ENCODE measurements at regions not wholly inside any gene's neighbourhood (a gene's known extent, or its start where the extent isn't known, plus 50 kb on each side); places are given as distances from the start of the nearest gene placed in this dataset.
A peak's percentile ranks its signal among the peaks of the same experiment; 100 is the strongest.

DNA sequence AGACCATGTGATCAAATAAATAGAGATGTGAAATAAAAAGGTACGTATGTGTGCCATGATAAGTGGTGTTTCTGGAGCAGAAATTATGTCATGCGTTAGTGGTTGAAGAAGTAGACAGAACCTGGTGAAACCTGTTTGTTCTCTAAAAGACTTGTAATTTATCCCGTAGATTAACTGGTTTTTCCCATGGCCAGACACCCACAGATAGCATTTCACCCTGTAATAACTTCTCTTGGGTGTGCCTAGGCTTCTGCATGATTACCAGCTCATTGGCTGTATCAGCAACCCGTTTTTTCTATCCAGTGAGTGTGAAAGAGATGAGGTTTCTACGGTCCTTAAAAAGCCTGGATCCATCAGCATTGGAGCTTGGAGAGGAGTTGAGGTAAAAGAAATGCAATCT is 471.3 kb downstream of the NPIPA7 start:
- intact Hi-C loops (cut with micrococcal nuclease), result no loop called here
- ATAC-seq, result no peak

DNA sequence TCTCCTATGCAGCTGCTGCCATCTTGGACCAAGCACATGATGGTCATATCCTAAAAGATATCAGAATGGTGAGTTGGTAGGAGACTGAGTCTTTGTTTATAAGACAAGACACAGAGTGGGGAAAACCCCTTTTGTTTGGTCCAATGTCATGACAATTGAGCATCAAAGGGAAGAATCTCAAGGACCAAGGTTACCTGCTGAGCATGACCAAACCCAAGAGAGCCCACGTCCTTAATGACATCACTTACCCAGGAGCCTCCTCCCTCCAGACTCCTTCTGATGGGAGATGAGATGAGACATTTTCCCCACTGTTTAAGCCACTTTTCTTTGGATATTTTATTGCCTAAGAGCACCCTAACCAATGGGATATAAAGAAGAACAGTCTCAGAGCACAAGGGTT is 478.1 kb downstream of the NPIPA7 start:
- intact Hi-C loops (cut with micrococcal nuclease), result no loop called here
- no peak for DNase-seq

More for the DNA sequence above, 471.3 kb downstream of the NPIPA7 start:
- DNase-seq, result no peak

DNA sequence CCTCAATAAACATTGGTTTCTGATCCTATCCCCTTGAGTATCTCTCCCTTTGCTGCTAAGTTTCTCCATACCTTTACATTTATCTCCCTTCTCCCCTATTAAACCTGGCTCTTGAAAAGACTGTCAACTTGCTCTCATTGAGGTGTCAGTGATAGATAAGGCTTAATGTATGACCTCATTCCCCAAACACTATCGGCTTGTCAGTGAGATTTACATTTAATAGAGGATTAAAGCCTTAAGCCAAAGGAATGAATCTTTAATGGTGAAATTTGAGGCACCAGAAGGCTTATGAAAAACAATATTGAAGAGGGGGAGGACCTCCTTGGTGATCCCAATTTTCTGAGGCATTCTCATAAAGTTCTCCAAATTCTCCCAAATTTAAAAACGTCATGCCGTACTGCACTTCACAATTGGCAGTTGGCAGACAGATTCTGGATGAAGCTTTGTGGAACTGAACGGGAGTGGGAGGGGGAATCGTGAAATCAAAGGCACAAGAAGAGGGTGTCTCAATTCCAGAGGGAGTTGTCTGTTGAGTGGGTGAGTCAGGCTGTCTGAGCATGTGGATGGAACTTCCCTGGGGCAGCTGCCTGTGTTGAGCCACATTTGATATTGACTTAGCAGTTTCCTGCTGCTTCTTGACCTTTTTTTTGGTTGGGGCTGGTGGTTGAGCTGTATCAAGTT is 478.8 kb downstream of the NPIPA7 start:
- intact Hi-C loops (cut with micrococcal nuclease), result no loop called here
- no peak for ATAC-seq

More for the DNA sequence above, 478.1 kb downstream of the NPIPA7 start:
- ATAC-seq, result no peak

DNA sequence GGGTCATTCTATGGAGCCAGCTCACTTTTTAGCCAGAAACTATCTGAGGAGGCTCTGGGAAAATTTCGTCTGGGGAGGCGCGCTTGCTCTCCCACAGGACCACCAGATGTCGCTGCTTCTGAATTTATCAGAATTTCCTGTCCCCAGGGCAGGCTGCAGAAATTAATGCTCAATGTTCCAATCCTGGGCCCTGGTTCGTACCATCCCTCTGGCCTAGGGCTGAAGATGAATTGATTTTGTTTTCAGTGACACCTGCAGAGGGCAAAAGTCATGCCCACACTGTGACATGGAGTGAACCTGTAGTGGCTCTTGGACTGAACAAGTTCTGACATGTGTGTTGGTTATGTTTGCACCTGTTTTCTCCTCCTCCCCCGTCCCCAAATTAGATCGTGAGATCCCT is 482.6 kb downstream of the NPIPA7 start:
- intact Hi-C loops (cut with micrococcal nuclease), result no loop called here
- peak; percentile 39 for DNase-seq
- peak; percentile 13 for ATAC-seq

More for the DNA sequence above, 478.8 kb downstream of the NPIPA7 start:
- no peak for DNase-seq

DNA sequence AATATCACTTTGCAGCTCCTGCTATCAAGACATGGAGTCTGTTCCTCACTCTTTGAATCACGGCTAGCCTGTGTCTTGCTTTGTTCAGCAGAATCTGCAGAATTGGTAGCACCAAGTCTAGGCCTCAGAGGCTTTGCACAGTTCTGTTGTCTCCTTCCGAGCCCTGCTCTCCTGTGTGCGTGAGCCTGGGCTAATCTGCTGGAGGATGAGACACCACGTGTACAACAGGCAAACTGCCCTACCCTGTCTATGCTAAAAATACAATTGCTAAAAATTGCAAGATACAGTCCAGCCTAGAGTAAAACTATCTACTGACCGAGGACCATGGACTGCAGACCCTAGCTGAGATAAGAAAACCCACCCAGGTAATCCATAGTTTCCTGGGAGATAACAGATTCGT is 484.7 kb downstream of the NPIPA7 start:
- DNase-seq (peak; percentile 30), ATAC-seq (peak; percentile 80)
- intact Hi-C loops (cut with micrococcal nuclease), result no loop called here

DNA sequence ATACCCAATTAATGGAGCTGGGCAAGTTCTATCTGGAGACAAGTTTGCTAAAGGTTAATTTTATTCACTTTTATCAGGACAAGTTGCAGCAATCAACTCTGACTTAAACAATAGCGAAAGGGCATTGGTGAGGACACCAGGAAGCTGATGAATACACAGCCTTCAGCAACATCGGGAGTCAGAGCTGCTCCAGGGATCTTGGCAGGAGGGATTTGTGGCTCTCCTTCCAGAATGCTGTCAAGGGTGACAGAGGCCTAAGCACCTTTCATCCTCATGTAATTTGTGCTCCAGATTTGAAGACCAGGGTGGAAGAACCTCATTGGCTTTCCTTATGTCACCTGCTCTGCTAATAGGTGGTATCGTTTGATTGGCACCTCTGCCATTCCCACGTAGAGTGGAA is 485.6 kb downstream of the NPIPA7 start:
- ATAC-seq, result peak; percentile 58
- intact Hi-C loops (cut with micrococcal nuclease), result no loop called here
- no peak for DNase-seq

DNA sequence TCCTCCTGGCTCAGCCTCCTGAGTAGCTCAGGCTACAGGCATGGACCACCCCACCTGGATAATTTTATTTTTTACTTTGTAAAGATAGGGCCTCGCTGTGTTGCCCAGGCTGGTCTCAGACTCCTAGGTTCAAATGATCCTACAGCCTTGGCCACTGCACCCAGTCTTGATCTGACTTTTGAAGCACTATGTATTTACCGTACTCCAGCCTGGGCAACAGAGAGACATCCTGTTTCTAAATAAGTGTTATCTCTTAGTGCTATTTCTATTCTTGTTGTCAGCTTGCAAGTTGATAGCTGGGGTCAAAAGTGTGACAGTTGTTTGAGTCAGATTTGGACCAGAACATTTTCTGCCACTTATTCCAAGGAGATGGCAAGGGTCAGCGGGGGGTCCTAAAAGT is 486.4 kb downstream of the NPIPA7 start:
- ATAC-seq (peak; percentile 88), DNase-seq (no peak)
- intact Hi-C loops (cut with micrococcal nuclease), result no loop called here

DNA sequence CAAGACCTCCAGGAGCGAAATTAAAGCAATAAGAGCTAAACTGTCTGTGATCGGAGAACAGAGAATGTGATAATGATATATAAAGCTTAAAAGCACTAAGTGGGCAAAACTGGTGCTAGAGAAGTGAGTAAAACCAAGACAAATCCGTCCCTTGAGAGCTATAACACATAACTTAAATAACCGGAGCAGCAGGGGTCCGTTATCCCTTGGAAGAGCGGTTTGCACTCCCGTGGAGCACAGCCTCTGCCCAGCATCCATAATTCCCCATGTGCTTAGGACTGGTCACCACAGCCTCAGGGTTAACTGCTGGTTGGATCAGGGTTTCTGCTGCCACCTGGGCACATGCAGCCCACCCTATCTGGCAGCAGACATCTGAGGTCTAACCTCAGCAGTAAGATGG is 489.0 kb downstream of the NPIPA7 start:
- no peak for DNase-seq
- intact Hi-C loops (cut with micrococcal nuclease), result no loop called here
- ATAC-seq, result no peak

DNA sequence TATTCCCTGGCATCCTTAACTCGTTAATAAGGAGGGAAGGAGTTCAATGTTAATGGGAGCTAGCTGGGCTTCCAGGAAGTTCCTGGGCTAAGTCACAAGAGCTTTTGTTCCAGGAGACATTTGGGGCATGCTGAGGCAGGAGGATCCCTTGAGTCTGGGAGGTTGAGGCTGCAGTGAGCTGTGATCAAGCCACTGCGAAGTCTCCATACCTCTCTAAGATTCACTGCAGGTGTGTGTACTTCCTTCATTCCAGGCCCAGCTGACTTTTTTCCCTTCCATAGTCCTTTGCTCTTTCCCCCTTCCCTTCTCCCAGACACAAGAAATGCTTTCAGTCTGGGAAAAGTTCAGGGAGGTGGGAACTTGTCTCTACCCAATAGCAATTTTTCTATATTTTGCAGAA is 489.8 kb downstream of the NPIPA7 start:
- no peak for DNase-seq
- intact Hi-C loops (cut with micrococcal nuclease), result no loop called here
- ATAC-seq, result no peak

DNA sequence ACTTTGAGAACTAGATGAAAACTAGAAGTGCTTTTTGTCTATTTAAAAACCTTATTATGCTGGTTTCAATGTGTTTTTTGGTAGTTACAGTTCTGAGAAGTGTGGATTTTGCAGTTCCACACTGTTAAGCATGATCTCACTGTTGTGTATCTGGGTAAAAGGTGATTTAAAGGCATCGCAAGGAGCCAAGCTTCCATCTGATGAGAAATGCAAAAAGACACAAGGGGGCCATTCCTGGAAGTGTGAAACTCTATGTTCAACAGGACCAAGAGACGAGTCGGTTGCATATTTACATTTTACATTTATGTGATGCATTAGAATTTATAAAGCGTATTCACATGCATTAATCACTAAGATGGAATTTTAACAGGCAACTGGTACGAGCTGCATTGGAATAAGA is 490.8 kb downstream of the NPIPA7 start:
- DNase-seq (no peak), ATAC-seq (no peak)
- intact Hi-C loops (cut with micrococcal nuclease), result no loop called here

DNA sequence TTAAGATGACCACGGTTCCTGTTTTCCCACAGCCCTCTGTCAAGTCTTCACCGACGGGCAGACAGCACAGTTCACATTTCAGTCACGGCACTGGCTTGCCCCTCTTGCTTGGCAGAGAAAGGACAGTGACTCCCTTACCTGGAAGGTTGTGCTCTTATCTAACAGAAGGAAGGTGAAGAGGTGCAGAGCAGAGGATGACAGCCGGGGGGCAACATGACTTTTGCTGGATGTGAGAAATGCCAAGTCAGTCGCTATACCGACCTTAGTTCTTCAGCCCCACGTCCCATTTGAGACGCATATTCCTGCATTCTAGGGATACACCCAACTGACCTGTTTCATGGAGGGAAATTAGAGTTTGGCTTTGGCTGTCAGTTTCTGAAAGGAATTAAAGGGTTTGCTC is 492.3 kb downstream of the NPIPA7 start:
- intact Hi-C loops (cut with micrococcal nuclease), result no loop called here
- no peak for DNase-seq
- no peak for ATAC-seq

DNA sequence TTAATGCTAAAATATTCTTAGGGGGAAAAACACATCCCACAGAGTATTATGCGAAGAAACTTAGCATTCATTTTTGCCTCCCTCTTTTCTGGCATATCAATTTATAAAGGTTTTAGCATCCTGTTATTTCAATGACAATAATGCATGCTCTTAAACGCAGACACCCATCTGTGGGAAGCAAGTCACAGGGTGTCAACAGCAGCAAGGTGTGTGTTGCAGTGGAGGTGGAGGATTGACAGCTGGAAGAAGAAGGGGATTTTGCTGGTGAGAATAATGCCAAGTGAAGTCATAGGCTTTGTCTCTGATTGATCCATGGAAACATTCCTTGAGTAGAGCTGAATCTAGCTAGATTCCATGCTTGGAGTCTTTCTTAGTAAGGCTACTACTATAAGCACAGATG is 498.1 kb downstream of the NPIPA7 start:
- intact Hi-C loops (cut with micrococcal nuclease), result no loop called here
- ATAC-seq (no peak), DNase-seq (no peak)

DNA sequence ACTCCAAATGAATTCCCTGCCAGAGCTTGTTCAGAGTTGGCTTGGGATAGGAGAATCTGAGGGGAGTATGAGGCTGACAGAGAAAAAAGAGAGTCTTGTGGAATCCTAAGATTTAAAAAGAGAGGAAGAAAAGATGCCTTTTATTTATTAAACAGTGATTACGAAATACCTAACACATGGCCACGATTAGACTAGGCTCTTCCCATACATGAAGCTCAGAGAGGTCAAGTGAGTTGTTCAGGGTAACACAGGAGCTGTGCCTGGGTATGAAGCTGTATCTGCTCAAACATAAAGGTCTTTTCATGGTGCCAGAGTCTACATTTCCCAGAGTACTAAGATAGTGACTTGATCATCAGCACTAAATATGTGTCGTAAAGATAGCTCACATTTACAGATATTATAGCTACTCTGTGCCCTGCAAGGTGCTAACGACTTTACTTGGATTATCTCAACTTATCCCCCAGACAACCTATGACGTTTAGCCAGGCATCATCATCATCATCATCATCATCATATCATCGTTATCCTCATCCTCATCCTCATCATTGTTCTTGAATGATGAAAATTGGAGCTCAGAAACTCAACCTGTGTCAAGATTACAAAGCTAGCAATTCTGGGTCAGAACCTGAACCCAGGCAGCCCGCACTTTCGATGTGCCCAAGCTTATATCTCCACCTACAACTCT is 500.8 kb downstream of the NPIPA7 start:
- intact Hi-C loops (cut with micrococcal nuclease), result no loop called here
- ATAC-seq (no peak), DNase-seq (no peak)

DNA sequence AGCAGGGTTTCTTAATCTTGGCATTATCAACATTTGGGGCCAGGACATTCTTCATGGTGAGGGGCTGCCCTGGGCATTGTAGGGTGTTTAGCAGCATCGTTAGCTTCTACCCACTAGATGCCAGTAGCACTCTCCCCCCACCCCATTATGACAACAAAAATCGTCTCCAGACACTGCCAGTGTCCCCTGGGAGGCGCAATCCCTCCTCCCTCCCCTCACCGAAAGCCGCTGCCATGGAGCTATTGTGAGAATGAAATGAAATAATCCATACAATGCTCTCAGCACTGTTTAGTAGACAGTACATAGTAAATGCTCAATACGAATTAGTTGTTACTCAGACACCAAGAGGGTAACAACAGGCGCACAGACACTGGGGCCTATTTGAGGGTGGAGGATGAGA is 502.9 kb downstream of the NPIPA7 start:
- intact Hi-C loops (cut with micrococcal nuclease), result no loop called here
- DNase-seq (no peak), ATAC-seq (no peak)

DNA sequence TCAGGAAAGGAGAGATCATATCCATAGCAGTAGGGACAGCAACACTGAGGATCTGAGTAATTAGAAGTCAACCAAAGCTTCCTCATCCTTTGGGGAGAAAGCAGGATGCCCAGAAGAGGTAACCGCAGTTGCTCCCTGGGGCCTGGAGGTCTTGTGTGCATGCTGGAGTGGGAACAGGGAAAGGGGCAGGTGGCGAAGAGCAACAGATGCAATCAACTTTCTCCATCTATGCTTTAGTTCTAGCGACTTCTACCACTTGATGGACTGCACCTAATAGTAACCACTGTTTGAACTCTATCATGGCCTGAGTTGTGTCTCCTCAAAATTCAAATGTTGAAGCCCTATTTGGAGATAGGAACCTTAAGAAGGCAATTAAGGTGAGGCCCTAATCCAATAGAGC is 503.8 kb downstream of the NPIPA7 start:
- no peak for DNase-seq
- intact Hi-C loops (cut with micrococcal nuclease), result no loop called here
- ATAC-seq, result no peak

DNA sequence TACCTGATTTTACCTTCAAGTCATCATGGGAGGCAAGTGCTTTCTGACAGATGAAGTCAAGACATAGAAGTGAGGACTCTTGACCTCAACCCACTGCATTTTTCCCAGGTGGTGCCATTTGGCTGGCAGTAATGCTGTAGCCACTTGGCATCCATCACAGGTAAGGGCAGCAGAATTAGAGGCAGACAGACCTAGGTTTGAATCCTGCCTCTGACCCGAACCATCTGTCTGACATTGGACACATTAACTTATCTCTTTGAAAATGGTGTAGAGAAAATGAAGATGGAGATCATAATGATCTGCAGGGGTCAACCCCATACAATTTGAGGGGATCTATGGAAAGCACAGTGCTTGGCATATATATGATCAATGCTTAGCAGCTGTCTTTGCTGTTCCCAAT is 505.5 kb downstream of the NPIPA7 start:
- ATAC-seq (no peak), DNase-seq (no peak)
- intact Hi-C loops (cut with micrococcal nuclease), result no loop called here

DNA sequence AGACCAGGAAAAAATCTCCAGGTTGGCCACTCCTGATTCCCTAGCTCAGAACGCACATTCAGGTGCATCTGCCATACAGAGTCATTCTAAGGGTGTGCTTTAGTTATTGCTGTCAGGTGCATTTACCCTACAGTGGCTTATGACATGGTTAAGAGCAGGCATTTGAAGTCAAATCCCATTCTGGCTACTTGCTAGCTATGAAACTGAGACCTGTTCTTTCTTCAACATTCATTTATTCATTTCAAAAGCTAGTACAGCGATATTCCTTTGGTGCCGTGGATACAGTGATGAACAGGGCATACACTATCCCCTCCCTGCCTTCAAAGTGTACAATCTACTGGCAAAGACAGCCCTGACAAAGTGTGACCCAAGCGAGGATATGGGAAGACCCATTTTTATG is 508.3 kb downstream of the NPIPA7 start:
- intact Hi-C loops (cut with micrococcal nuclease), result no loop called here
- no peak for ATAC-seq
- no peak for DNase-seq

DNA sequence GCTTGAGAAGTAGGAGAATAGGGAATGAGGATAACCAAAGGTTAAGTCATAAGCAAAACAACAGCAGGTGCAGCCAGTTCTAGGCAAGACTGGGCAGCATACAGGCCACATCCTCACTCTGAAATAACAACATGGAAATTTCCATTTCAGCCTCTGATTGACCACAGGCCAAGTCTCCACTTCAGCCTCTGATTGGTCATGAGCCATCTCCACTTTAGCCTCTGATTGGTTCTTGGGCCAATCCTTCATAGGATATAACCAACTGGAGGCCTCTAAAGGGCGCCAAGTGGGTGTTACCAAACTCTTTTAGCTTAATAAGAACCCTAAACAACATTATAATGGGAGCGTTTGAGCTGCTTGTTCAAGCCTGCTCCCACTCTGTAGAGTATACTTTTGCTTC is 512.0 kb downstream of the NPIPA7 start:
- DNase-seq (no peak), ATAC-seq (no peak)
- intact Hi-C loops (cut with micrococcal nuclease), result no loop called here

DNA sequence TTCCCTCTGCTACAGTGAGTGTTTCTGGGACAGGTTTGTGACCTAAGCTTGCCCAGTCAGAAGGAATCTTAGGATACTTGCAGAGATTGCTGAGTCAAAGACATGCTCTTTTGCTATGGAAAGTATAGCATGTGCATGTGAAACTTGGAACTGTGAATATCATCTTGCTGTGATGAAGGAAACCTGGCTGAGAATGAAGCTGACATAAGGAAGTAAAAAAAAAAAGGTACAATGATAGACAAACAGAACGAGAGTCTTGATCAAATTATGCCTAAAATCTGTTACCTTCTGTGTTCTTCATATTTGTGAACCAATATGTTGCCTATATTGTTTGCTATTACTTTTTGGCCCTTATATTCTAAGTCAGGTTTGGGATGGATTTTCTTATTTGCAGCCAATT is 525.7 kb downstream of the NPIPA7 start:
- no peak for DNase-seq
- ATAC-seq, result no peak
- intact Hi-C loops (cut with micrococcal nuclease), result no loop called here

DNA sequence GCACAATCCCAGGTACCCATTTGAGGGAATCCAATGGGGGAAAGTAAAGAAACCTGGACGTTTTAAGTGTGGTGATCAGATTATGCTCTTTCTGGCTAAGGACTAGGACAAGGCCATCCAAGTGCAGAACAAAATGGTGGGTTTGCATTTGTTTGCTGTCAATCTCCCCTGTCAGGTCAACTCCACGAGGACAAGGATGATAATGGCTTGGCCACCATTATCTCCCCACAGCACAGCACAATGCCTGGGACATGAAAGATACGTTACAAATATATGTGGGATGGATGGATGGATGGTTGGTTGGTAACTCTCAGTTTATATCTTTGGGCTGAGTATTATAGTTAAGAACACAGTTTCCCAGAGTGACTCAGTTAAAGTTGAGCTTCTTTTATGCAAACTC is 526.9 kb downstream of the NPIPA7 start:
- ATAC-seq, result no peak
- intact Hi-C loops (cut with micrococcal nuclease), result no loop called here

DNA sequence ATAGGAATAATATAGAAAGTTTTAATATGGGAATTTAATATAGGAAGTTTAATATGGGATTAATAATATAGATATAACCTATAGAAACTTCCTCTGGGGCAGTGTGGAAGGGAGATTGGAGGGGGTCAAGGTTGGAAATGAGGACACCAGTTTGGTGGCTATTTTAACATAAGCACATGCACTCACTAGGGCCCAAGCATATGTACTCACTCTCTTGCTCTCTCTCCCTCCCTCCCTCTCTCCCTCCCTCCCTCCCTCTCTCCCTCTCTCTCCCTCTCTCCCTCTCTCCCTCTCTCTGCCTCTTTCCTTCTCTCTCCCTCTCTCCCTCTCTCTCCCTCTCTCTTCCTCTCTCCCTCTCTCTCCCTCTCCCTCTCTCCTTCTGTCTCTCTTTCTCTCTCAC is 528.1 kb downstream of the NPIPA7 start:
- DNase-seq (no peak), ATAC-seq (no peak)
- intact Hi-C loops (cut with micrococcal nuclease), result no loop called here

More for the DNA sequence above, 526.9 kb downstream of the NPIPA7 start:
- no peak for DNase-seq

Measured in left ventricle myocardium superior (tissue), 1 donor.